ENCODE measurements at regions not wholly inside any gene's neighbourhood (a gene's known extent, or its start where the extent isn't known, plus 50 kb on each side); places are given as distances from the start of the nearest gene placed in this dataset.
A peak's percentile ranks its signal among the peaks of the same experiment; 100 is the strongest.
"Not testable (repeated sequence)": the region's sequence is repeated elsewhere in the genome, so short reads cannot be mapped to it uniquely, and the experiment has no call there.

DNA sequence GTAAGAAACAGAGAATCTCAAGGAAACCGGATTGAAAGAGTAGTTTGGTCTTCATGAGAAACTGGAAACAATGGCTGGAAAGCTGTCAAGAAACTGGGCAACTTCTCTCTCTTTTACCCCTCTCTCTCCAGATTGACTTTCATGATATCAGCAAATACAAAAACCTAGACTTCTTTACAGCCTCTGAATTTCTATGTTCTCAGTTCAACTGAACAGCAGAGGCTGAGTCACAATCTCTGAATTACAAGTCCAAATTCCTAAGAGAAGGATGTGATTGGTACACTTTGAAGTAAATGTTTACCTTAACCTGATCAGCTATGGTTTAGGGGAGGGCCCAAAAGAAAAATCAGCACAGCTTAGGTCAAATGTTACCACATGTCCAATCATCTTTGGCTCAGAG lies 974.9 kb downstream of the RPA4 start:
- no peak for DNase-seq (ENCODE audit: low spot score)

DNA sequence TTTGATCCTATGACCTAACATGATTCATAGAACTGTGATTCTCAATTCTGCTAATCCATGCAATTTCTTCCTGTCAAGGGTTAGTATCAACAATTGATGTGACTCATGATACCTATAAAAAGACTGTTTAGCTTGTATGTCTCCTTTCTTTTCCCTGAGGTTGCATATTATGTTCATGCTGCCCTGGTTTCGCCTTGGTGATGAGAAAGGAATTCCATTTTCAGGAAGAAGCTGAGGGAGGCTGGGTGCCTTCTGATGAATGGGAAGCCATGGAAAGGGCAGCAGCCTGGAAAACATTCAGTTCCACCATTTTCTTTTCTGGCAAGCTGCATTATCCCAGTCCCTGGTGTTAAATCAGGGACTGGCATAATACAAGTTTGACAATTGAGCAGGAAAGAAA lies 976.5 kb downstream of the RPA4 start:
- DNase-seq (ENCODE audit: low spot score): peak; percentile 16

DNA sequence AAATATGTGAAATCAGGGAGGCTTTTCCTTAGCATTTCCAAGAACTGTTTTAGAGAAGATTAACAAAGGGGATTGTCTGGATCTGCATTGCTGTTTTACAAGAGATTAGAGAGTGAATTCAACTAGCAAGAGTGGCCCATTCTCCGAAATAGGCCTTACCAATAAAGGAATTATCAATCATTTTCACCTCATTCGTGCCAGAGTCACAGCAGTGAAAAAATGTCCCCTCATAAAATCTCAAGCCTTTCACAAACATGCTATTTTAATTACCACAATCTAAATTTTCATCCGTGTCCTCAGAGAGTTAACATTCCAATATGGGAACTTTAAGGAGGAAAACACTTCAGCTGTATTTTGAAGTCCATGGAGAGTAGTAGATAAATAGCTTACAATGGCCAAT lies 979.6 kb downstream of the RPA4 start:
- DNase-seq (ENCODE audit: low spot score): no peak

DNA sequence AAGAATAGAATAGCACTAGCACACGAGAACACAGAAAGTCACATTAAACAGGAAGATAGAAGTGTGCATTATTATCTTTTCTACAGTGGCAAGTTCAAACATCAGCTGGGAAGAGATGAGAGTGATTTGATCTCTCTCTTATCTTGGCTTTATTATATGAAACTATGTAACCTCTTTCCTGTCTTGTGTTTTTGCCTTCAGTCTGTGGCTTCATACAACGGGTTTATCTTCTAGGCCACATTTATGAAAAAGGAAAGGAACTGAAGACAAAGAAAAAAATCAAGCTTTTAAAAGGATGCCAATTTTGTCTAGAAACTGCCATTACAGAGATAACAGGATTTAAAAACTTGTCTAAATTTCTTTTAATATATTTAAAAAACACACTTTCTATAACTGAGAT lies 983.6 kb downstream of the RPA4 start:
- no peak for DNase-seq (ENCODE audit: low spot score)

DNA sequence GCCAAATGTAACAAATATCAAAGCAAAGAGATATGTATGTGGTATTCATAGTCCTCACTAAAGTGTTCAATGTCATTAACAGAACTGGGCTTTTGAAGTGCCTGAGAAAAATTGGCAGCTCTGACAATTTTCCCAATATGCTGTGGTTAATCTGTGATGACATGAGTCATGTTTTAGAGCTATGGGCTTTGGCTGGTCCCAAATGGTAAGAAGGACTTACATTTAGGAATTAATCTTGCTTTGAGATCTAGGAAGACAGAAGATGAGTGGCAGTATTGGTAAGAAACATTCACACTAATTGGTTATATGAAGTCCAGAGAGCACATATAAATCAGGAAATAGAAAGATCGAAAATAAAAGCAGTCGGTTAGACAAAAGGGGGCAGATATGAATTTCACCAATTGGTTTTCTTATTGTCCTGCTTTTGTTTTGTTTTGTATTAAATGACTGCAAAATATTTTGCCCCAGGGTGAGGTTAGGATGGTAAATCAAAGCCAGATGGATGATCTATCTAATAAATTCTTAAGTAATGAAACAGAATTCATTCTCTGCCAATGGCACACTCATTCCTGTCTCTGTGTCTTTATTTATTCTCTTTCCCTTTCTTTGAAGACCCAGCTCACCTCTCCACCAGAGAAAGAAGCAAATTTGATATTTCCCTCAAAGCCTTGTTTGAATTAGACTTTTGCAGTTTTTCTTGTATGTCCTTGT lies 993.1 kb downstream of the RPA4 start:
- no peak for DNase-seq (ENCODE audit: low spot score)

DNA sequence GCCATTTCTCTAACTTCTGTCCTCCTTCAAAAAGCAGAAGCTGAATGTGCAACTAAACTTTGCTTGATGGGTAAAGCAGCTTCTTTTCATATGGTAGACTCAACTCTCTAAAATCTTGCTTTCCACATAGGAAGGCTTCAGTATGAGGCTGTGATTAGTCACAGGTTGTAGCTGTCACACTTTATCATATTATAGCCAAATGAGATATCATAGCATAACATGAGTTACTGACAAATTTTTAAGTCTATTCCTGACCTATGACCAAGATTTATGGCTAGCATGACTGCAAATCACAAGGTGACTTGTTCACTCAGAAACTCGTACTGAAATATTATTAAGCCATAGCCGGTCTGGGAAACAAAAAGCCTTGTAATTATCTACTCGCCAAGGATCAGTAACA lies 998.6 kb downstream of the RPA4 start:
- no peak for DNase-seq (ENCODE audit: low spot score)

DNA sequence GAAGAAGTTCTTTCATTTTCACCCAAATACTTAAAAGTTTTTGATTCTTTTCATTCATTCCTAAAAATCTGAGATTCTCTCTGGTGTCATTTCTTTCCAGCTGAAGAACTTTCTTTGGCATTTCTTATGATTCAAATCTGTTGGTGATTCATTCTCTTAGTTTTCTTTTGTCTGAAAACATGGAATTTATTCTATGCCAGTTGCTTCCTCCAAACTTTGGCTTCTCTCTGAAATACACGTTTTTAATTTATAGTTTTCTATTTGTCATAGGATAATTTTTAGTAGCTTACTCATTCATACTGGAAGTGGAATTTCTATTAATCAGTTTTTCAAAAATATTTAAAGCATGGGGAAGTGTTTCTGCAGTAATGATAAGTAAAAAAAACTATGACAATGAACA lies 1012.0 kb downstream of the RPA4 start:
- no peak for DNase-seq (ENCODE audit: low spot score)

DNA sequence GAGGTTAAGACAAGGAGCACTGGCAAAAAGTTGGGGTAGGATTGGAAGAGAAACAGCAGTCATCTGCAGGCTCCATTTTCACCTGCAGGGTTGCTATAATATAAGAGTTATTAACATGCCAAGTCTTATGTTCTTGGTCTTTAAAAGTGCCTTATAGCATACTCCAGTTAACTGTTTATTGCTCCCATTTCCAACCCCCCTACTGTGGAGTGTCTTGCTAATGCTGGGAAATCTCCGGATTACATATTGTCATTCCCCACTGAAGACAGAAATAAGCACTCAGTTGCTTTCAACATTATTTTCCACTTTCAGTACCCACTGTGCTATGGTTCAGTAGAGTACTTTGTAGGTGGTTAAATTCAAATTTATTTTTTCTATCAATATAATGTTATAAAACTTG lies 1014.3 kb downstream of the RPA4 start:
- DNase-seq (ENCODE audit: low spot score): no peak

DNA sequence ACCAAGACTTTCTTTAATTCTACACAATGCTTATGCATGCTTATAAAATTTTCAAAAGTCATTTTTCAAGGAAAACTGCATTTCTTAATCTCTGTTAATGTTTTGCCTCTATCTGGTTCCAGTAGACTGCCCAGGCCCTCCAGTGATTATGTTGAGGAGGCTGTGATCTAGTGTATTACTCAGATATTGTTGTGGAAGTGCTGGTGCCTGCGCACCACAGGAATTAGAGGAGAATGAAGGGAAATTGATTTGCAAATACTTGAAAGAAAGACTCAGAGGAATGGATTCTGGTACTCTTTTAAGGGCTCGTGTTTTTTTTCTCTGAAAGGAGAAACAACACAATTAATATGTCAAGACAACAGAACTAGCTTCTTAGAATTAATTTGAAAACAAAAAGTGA lies 1015.1 kb downstream of the RPA4 start:
- DNase-seq (ENCODE audit: low spot score): no peak

DNA sequence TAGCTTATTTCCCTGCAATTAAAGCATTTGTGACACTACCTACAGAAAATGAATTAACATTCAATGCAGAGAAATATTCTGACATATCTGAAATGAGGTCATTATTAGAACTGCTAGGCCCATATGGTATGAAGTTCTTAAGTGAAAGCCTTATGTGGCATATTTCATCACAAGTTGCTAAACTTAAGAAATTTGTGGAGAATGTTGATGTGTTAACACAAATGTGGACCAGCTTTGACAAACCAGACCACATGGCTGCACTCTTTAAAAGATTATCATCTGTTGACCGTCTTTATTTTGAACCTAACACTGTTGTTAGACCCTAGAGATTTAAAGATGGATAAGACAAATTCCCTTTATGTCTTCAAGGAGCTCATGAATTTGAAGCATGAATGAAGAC lies 1024.1 kb downstream of the RPA4 start:
- DNase-seq (ENCODE audit: low spot score): no peak

DNA sequence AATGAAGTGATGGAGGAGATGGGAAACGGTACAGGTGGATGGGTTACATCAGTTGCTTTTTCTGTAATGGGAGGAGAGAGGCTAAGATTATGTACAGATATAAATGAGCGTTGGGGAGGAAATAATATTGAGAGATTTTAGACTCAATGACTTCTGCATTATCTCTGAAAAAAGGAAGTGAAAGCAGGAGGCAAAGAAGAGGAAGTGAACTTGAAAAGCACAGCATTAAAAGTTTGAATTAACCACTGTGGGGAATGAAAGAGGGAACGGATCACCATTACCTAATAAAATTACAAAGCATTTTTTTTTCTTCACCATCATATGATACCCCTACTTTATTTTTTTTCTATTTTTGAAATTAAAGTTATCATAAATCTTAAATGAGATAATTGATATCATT lies 1025.5 kb downstream of the RPA4 start:
- DNase-seq (ENCODE audit: low spot score): no peak

DNA sequence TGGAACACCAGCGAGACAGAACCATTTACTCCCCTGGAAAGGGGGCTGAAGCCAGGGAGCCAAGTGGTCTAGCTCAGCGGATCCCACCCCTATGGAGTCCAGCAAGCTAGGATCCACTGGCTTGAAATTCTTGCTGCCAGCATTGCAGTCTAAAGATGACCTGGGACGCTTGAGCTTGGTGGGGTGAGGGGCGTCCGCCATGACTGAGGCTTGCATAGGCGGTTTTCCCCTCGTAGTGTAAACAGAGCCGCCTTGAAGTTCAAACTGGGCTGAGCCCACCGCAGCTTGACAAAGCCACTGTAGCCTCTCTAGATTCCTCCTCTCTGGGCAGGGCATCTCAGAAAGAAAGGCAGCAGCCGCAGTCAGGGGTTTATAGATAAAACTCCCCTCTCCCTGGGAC lies 1031.7 kb downstream of the RPA4 start:
- DNase-seq (ENCODE audit: low spot score): not testable (repeated sequence)

DNA sequence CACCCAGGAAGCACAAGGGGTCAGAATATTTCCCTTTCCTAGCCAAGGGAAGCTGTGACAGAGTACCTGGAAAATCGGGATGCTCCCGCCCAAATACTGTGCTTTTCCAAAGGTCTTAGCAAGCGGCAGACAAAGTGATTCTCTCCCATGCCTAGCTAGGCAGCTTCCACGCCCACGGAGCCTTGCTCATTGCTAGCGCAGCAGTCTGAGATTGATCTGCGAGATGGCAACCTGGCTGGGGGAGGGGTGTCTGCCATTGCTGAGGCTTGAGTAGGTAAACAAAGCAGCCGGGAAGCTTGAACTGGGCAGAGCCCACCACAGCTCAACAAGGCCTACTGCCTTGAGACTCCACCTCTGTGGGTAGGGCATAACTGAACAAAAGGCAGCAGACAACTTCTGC lies 1037.5 kb downstream of the RPA4 start:
- DNase-seq (ENCODE audit: low spot score): not testable (repeated sequence)

DNA sequence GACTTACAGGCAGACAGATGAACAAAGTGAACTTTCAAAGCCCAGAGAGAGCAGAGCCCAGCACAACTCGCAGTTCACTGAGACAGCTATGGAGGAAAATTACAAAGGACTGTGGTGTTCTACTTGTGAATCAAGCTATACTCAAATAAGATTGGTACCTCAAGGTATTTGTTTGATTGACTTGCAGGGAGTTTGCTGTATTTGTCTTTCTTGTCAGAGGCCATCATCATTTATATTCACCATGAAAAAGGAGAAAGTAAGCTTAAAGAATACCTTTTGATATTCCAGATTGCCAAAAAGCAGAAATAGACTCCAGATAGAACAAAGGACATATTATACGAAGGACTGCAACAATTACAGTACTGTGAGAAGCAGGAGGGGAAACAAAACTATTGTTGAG lies 1047.9 kb downstream of the RPA4 start:
- DNase-seq (ENCODE audit: low spot score): peak; percentile 54

DNA sequence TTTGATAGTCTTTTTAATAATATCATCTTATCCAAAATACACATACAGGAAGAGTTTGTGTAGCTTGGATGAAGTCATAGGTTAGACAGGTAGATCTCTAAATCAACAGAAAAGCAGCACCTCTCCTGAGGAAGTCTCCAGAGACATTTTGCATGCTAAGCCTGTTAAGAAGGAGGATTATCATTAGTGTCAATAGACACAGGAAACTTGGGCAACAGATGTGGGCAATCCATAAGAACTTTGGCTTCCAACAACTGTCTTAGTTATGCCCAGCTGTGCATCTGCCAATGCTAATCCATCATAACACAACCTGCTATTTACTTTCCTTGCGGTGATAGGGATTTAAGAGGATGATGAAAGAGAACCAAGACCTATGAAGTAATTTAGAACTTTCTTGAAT lies 1052.6 kb downstream of the RPA4 start:
- no peak for DNase-seq (ENCODE audit: low spot score)

DNA sequence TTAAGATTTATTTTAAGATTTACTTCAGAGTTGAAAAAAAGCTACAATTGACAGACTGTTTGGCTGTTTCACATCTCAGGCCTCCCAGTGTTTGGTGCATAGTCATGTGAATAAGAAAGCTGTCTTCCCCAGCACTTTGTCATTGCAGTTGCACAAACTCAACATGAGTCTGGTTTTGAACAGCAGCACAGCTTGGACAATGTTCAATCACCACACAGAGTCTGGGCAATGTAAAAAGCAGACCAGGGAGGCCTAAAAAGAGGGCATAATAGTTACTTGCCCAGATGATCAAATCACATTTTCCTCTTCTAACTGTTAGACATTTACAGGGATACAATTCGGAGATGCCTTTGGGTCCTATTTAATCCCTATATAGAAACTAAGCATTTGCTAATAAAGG lies 1055.0 kb downstream of the RPA4 start:
- DNase-seq (ENCODE audit: low spot score): no peak

DNA sequence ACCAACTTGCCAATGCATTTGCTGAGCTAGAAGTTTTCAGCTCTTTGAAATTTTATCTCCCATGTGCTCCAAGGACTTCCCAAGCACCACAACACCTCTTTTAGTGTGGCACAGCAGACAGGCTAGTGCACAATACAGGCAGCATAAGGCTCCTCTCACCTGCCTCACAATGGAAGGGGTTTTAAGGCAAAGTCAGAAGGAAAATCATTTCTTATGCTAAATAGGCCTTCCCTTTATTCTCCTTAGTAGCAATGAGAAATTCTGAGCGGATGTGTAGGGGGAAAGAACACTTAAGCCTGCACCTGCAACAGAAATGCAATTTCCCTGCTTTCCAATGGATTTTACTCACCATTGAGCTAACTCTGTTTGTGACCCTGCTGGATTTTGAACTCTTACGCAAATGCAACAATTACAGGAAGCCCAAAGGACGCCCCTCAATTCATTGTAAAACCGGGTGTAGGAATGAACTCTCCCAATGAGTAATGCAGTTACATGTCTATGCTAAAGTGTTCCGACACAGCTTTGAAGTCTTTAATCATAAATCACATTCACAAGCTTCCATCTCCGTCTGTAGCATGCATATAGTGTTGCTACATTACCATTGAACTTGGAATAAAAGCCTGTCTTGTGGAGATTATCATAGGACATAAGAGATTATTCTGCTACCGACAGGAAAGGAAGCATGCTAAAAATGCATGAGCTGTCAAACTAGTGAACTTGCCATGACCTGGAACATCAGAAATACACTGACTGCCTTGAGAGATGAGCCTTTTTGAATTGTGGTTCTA lies 1084.9 kb downstream of the RPA4 start:
- no peak for DNase-seq (ENCODE audit: low spot score)

DNA sequence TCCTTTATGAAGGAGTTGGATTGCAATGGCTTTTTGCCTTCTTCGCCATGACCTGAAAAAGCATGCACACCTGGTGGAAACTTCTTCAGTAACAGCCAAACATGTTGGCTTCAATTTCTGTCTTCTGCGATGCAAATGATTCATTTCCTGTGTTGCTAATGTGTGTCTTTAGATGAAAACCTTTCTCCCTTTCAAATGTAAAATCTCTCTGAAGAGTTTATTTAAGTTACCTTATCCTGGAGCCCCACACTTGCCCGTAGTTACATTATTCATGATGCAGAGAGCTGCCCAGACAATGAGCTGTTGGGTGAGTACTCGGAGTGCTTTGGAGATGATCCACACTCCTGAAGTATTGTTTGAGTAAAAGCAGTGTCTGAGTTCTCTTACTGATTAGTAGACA lies 1100.9 kb downstream of the RPA4 start:
- DNase-seq (ENCODE audit: low spot score): no peak

DNA sequence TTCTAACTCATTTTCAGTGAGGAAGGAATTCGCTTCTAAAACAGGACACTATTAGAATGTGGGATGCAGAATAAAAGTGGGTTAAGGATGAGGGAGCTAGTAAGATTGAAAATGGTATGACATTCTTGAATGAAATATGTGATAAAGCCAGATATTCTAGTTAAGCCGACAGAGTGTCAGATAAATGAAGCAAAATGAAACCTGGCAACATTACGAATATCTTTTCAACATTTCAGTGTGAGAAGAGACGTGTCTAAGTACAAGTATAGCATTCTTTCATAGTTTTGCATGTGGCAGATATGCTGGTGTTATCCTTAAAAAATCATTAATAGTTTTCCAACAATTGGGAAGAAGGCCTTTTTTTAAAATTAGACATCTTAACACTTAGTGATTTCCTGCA lies 1101.4 kb downstream of the RPA4 start:
- no peak for DNase-seq (ENCODE audit: low spot score)

DNA sequence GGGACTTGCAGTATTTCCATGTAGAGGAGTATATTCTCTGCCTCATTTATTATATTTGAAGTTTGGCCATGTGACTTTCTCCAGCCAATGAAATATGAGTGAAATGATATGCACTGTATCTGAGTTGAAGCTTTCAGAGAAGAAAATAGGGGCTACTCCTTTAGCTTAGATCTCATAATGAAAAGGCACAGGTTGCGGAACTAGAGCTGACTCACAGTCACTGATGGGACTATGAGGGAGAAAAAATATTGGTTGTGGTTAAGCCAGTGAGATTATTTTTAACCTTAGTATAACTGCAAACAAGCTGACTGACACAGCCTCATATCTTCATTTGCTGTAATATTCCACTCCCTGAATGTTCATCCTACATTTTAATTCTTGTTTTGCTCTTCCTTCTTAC lies 1104.3 kb downstream of the RPA4 start:
- DNase-seq (ENCODE audit: low spot score): no peak

DNA sequence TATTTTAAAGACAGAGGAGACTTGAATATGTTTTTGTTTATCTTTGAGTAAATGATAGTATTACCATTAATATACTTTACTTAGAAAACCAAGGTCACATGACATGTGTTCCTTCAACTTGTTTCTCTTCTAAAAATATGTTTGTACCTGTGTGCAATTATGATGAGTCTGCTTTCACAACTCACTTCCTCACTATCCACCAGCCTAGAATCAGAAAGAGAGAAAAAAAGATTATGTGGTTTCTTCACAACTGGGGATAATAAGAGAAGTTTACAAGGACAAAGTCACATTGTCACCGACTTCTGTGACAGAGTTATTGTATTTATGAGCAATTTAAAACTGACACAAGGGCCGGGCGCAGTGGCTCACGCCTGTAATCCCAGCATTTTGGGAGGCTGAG lies 1112.1 kb downstream of the RPA4 start:
- DNase-seq (ENCODE audit: low spot score): no peak

DNA sequence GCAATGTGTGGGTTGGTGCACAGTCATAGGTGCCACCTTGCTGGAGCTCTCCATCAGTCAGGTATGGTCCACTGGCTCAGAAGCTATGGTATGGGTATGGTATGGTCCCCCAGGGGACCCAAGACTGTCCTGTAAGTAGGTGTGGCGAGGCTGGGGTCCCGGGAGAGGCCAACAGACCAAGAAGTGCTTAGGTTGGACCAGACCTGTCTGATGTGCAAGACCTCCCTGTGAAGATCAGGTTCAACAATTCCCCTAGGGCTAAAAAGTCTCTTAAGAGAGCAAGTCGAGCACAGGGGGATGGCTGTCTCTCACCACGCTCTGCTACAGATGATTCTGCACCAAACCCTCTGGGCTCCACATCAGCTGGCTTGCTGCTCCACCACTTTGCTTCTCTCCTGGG lies 1145.0 kb downstream of the RPA4 start:
- no peak for DNase-seq (ENCODE audit: low spot score)

DNA sequence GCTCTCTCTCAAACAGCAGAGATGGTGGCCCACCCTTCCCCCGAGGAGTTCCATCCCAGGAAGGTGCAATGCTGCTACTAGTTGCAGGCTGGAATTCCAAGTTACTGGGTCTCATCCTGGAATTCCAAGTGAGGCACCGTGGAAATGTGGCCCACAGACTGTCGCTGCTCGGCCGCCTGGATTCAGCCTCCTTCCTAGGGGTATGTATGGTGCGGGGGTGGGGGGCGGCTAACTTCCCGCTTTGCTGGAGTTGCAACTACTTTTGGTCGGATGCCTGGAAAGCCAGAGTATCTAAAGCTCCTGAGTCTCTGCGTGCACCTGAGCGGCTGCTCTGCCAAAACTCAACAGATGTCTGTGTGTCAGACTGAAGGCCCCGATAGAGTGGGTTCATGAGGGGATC lies 1146.2 kb downstream of the RPA4 start:
- DNase-seq (ENCODE audit: low spot score): no peak

DNA sequence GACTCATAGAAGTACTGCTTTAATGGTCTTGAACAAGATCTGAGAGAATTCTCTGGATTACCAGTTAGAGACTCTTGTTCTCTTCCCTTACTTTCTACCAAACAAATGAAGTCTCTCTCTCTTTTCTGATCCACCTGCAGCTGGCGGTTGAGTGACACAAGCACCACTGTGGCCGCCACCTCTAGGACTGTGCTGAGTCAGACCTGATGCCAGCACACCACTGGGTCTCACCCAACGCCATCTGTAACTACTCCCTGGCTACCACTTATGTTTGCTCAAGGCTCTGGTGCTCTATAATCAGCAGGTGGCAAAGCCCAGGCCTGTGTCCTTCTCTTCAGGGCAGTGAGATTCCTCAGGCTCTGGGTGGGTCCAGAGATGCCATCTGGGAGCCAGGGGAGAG lies 1173.5 kb downstream of the RPA4 start:
- no peak for DNase-seq (ENCODE audit: low spot score)
